H1 (cell line): ENCODE measurements at regions not wholly inside any gene's neighbourhood (a gene's known extent, or its start where the extent isn't known, plus 50 kb on each side); places are given as distances from the start of the nearest gene placed in this dataset.

Source experiments
- CTCF ChIA-PET: fragments of 300-600 bp; sonication (Branson Sonifier 250); formaldehyde crosslinking; loops from one replicate; lab custom pipeline; 2021; ENCODE audit not compliant: partially characterized antibody; lab: Charles Lee
- POLR2A ChIA-PET: fragments of 300-600 bp; sonication (Branson Sonifier 250); formaldehyde crosslinking; loops from one replicate; lab custom pipeline; 2021; ENCODE audit warnings: inconsistent platforms; ENCODE audit not compliant: partially characterized antibody; lab: Charles Lee
- DNase-seq, 2 experiments: peaks; one replicate each; pipeline versions ENCODE4 v3.0.0 to v3.0.0-alpha.2; 2010 to 2022; ENCODE audit warnings: low spot score in 2 of 2, low read depth in 1 of 2, mixed read lengths in 1 of 2
- FAIRE-seq: peaks from 2 replicates; lab custom pipeline; 2011; peaks lifted over from hg19 to GRCh38; lab: Jason Lieb, UNC
- H2AFZ ChIP-seq: 2 replicates; pipeline ENCODE4 v1.8.1; 2012; ENCODE audit warnings: low read length, inconsistent platforms
- H2AK5ac ChIP-seq: 2 replicates; pipeline ENCODE4 v1.6.1; 2013; ENCODE audit warnings: low read depth, low read length
- H2BK120ac ChIP-seq: replicated peaks from 2 replicates; pipeline ENCODE3; 2013; ENCODE audit warnings: low read depth, low read length, inconsistent platforms
- H2BK12ac ChIP-seq: 2 replicates; pipeline ENCODE4 v1.6.1; 2013; ENCODE audit warnings: low read depth, low read length
- H2BK15ac ChIP-seq: 2 replicates; pipeline ENCODE4 v1.6.1; 2013; ENCODE audit warnings: low read length
- H2BK20ac ChIP-seq: 2 replicates; pipeline ENCODE4 v1.6.1; 2013; ENCODE audit warnings: low read length
- H2BK5ac ChIP-seq: 2 replicates; pipeline ENCODE4 v1.6.1; 2013; ENCODE audit warnings: low read depth, low read length
- H3K14ac ChIP-seq: 2 replicates; pipeline ENCODE4 v1.6.1; 2013; ENCODE audit warnings: inconsistent platforms; ENCODE audit not compliant: insufficient read length
- H3K18ac ChIP-seq: 2 replicates; pipeline ENCODE4 v1.6.1; 2013; ENCODE audit warnings: low read length; ENCODE audit errors: extremely low read depth
- H3K23ac ChIP-seq: 2 replicates; pipeline ENCODE4 v1.6.1; 2013; ENCODE audit warnings: inconsistent platforms; ENCODE audit not compliant: insufficient read length
- H3K23me2 ChIP-seq: 2 replicates; pipeline ENCODE4 v1.6.1; 2013; ENCODE audit warnings: low read depth, low read length
- H3K27ac ChIP-seq: 2 replicates; pipeline ENCODE4 v1.6.1; 2011; ENCODE audit warnings: low read depth, low read length, inconsistent platforms
- H3K27me3 ChIP-seq, 4 experiments: replicated peaks in 1 of 4; 1 replicate in 1 of 4; 2 replicates in 3 of 4; pipeline versions ENCODE4 v1.6.1 to v1.8.1; 2011 to 2013; ENCODE audit warnings: low read length in 3 of 4, mild to moderate bottlenecking in 3 of 4, inconsistent platforms in 2 of 4, mixed read lengths in 2 of 4, moderate library complexity in 1 of 4; ENCODE audit not compliant: control insufficient read depth in 3 of 4, insufficient read depth in 3 of 4; ENCODE audit errors: extremely low read depth in 1 of 4
- H3K36me3 ChIP-seq, 4 experiments: 2 replicates each; pipeline versions ENCODE4 v1.6.1 to v1.8.1; 2011 to 2013; ENCODE audit warnings: mild to moderate bottlenecking in 4 of 4, low read length in 3 of 4, moderate library complexity in 2 of 4, control low read depth in 1 of 4, inconsistent platforms in 1 of 4; ENCODE audit not compliant: insufficient read depth in 4 of 4, control insufficient read depth in 2 of 4
- H3K4ac ChIP-seq: replicated peaks from 2 replicates; pipeline ENCODE3; 2013; ENCODE audit warnings: low read length, low read depth, mixed read lengths, inconsistent platforms; ENCODE audit not compliant: insufficient read length
- H3K4me1 ChIP-seq, 4 experiments: replicated peaks in 1 of 4; 1 replicate in 1 of 4; 2 replicates in 3 of 4; pipeline versions ENCODE4 v1.6.1 to v1.8.1; 2011 to 2013; ENCODE audit warnings: low read length in 3 of 4, inconsistent platforms in 2 of 4, mixed read lengths in 1 of 4; ENCODE audit not compliant: insufficient read depth in 4 of 4, control insufficient read depth in 3 of 4
- H3K4me2 ChIP-seq, 2 experiments: 2 replicates each; pipeline versions ENCODE4 v1.6.1 to v1.8.1; 2011 to 2013; ENCODE audit warnings: low read depth in 2 of 2, low read length in 2 of 2, control low read depth in 1 of 2, inconsistent platforms in 1 of 2, mild to moderate bottlenecking in 1 of 2; ENCODE audit not compliant: insufficient read depth in 1 of 2
- H3K4me3 ChIP-seq, 4 experiments: fragments of 200-600, 300-600 bp in 1 of 4; sonication (generic), shearing (Covaris generic), sonication (Bioruptor Twin) in 1 of 4; 2 replicates each; pipeline versions ENCODE4 v1.5.1 to v1.8.1; 2011 to 2016; ENCODE audit warnings: low read length in 4 of 4, low read depth in 3 of 4, control low read depth in 2 of 4, inconsistent platforms in 2 of 4, mild to moderate bottlenecking in 2 of 4, mixed read lengths in 1 of 4, moderate library complexity in 1 of 4; ENCODE audit not compliant: insufficient read depth in 2 of 4; ENCODE audit errors: extremely low read depth in 1 of 4
- H3K56ac ChIP-seq: replicated peaks from 2 replicates; pipeline ENCODE3; 2013; ENCODE audit warnings: low read depth, mild to moderate bottlenecking, mixed read lengths, low read length, inconsistent platforms; ENCODE audit not compliant: insufficient read length
- H3K79me1 ChIP-seq: 2 replicates; pipeline ENCODE4 v1.6.1; 2013; ENCODE audit warnings: low read depth, low read length, control low read depth
- H3K79me2 ChIP-seq, 2 experiments: 2 replicates each; pipeline versions ENCODE4 v1.6.1 to v1.8.1; 2012 to 2013; ENCODE audit warnings: low read length in 2 of 2, mild to moderate bottlenecking in 2 of 2, inconsistent platforms in 1 of 2; ENCODE audit not compliant: insufficient read depth in 2 of 2, control insufficient read depth in 1 of 2
- H3K9ac ChIP-seq, 4 experiments: replicated peaks in 1 of 4; 1 replicate in 1 of 4; 2 replicates in 3 of 4; pipeline versions ENCODE4 v1.6.1 to v1.8.1; 2011 to 2013; ENCODE audit warnings: low read depth in 3 of 4, low read length in 3 of 4, control low read depth in 2 of 4, mild to moderate bottlenecking in 2 of 4, moderate library complexity in 2 of 4, inconsistent platforms in 1 of 4; ENCODE audit errors: extremely low read depth in 1 of 4
- H3K9me3 ChIP-seq, 2 experiments: 2 replicates each; pipeline versions ENCODE4 v1.6.1 to v1.8.1; 2012 to 2013; ENCODE audit warnings: mild to moderate bottlenecking in 2 of 2, moderate library complexity in 2 of 2, control low read depth in 1 of 2, inconsistent platforms in 1 of 2, low read depth in 1 of 2, low read length in 1 of 2, mixed read lengths in 1 of 2; ENCODE audit not compliant: insufficient read depth in 2 of 2
- H4K20me1 ChIP-seq, 2 experiments: replicated peaks in 1 of 2; 2 replicates each; pipeline versions ENCODE3 to v1.8.1; 2011 to 2013; ENCODE audit warnings: inconsistent platforms in 2 of 2, low read length in 2 of 2, mild to moderate bottlenecking in 1 of 2; ENCODE audit not compliant: insufficient read depth in 2 of 2, control insufficient read depth in 1 of 2
- H4K5ac ChIP-seq: 2 replicates; pipeline ENCODE4 v1.6.1; 2013; ENCODE audit warnings: low read length, low read depth, mixed read lengths, inconsistent platforms; ENCODE audit not compliant: insufficient read length
- H4K8ac ChIP-seq: 2 replicates; pipeline ENCODE4 v1.8.0; 2013; ENCODE audit warnings: mild to moderate bottlenecking, moderate library complexity, low read length, inconsistent platforms; ENCODE audit not compliant: insufficient read depth; ENCODE audit errors: extremely low read depth
- H4K91ac ChIP-seq: replicated peaks from 2 replicates; pipeline ENCODE3; 2013; ENCODE audit warnings: low read length, mixed read lengths, inconsistent platforms; ENCODE audit not compliant: insufficient read length
- CEBPB ChIP-seq: IDR thresholded peaks from 2 replicates; pipeline ENCODE4 v1.6.1; 2012; ENCODE audit warnings: low read depth, low read length
- EP300 ChIP-seq, 2 experiments: IDR thresholded peaks; 1 replicate in 1 of 2; 2 replicates in 1 of 2; pipeline ENCODE4 v1.6.1; 2011 to 2012; ENCODE audit warnings: low read depth in 2 of 2, low read length in 2 of 2, mild to moderate bottlenecking in 2 of 2, borderline replicate concordance in 1 of 2, inconsistent platforms in 1 of 2, moderate library complexity in 1 of 2
- JUN ChIP-seq: IDR thresholded peaks from 2 replicates; pipeline ENCODE4 v1.6.1; 2011; ENCODE audit warnings: low read depth, mild to moderate bottlenecking, improper control_type of control experiment, low read length
- NANOG ChIP-seq: IDR thresholded peaks from 2 replicates; pipeline ENCODE4 v1.6.1; 2011; ENCODE audit warnings: low read length, low read depth, mild to moderate bottlenecking, inconsistent platforms; ENCODE audit not compliant: insufficient read depth, poor library complexity, severe bottlenecking
- SIRT6 ChIP-seq: IDR thresholded peaks from one replicate; pipeline ENCODE4 v1.7.1; 2012; ENCODE audit warnings: low read length, inconsistent platforms
- WGBS, 2 experiments: shearing (Covaris generic) in 1 of 2; methylation state at CpG; one replicate each; pipeline versions ENCODE4 v1.1.6 to v1.1.7; 2013 to 2015; ENCODE audit warnings: low lambda C conversion rate in 2 of 2, mixed read lengths in 2 of 2, inconsistent platforms in 1 of 2, low coverage in 1 of 2, missing lambda C conversion rate in 1 of 2; ENCODE audit not compliant: insufficient replicate concordance in 2 of 2, insufficient coverage in 1 of 2, insufficient read length in 1 of 2; ENCODE audit errors: extremely low coverage in 1 of 2, missing lambda C conversion rate in 1 of 2; 5-methylcytosine and 5-hydroxymethylcytosine counted together

GRCh38 chr2:238694136-238694755, 153.6 kb upstream of the TWIST2 start:
- Histone ChIP-seq H3K23me2 (no peaks in the 10 kb centered on the region), H2BK20ac (no peak overlapping the region), H2BK5ac (no peak overlapping the region), H3K18ac (no peak overlapping the region), H3K36me3 (no peaks in the 10 kb centered on the region), H3K27me3 (no peaks in the 10 kb centered on the region), H3K14ac (no peak overlapping the region), H2BK120ac (no peak overlapping the region), H4K8ac (no peak overlapping the region), H4K20me1 (no peaks in the 10 kb centered on the region), H3K4me2 (no peak overlapping the region), H2BK12ac (no peak overlapping the region), H2BK15ac (no peak overlapping the region), H3K4me1 (no peaks in the 10 kb centered on the region; a peak in 1 of 7 replicates), H3K79me1 (no peaks in the 10 kb centered on the region), H3K9ac (no peak overlapping the region), H3K4me3 (no peak overlapping the region), H3K27ac (no peak overlapping the region), H3K79me2 (no peaks in the 10 kb centered on the region), H3K23ac (no peak overlapping the region), H3K4ac (no peak overlapping the region), H3K9me3 (no peaks in the 10 kb centered on the region), H4K91ac (no peak overlapping the region), H2AK5ac (no peak overlapping the region), H2AFZ (no peak overlapping the region), H3K56ac (no peak overlapping the region), H4K5ac (no peak overlapping the region)
- DNase-seq (no peak), FAIRE-seq (no peak)
- 85% methylated on average over 8 of the region's 8 CpGs; no CpG with 5 or more reads in 1 of the 2 experiments for WGBS, 2 experiments
- POLR2A ChIA-PET, result no interaction called here
- CTCF ChIA-PET, result no interaction called here
- TF ChIP-seq EP300 (IDR thresholded peaks at IDR 0.05; ENCODE audit: borderline replicate concordance in 1 of 2, low read depth in 2 of 2, low read length in 2 of 2) (no peak), CEBPB (no peak), NANOG (no peak), JUN (no peak), SIRT6 (no peak)
